ENCODE measurements at regions not wholly inside any gene's neighbourhood (a gene's known extent, or its start where the extent isn't known, plus 50 kb on each side); places are given as distances from the start of the nearest gene placed in this dataset.

GRCh38 chr13:38417727-38418126 is 68.1 kb downstream of the UFM1 start (continued):
- TF ChIP-seq HSF1 (IDR thresholded peaks at IDR 0.05; ENCODE audit: low read depth, low read length) (no peak), NFYA (IDR thresholded peaks at IDR 0.05; ENCODE audit: borderline replicate concordance, low read depth, low read length) (no peak), POU2F2 (IDR thresholded peaks at IDR 0.05; ENCODE audit: borderline replicate concordance, low read depth, low read length) (peak; percentile 66; the same call in 1 of the 3 replicates), SMARCA5 (IDR thresholded peaks at IDR 0.05) (no peak), KDM1A (IDR thresholded peaks at IDR 0.05; ENCODE audit: borderline replicate concordance) (no peak), TAF1 (IDR thresholded peaks at IDR 0.05; ENCODE audit: borderline replicate concordance, low read depth, low read length) (no peak), CREM (IDR thresholded peaks at IDR 0.05; ENCODE audit: low read depth) (no peak), CUX1 (IDR thresholded peaks at IDR 0.05; ENCODE audit: insufficient replicate concordance, low read depth, low read length) (no peak), CTCF (IDR thresholded peaks at IDR 0.05 in 2 of 3, conservative IDR thresholded peaks at IDR 0.05 in 1 of 3; ENCODE audit: control insufficient read depth in 2 of 3, extremely low read depth in 1 of 3, insufficient read depth in 1 of 3, low read depth in 3 of 3, low read length in 3 of 3) (peak; percentile 35 to 43 (median 43); a peak in 4 of 6 replicates), JUNB (IDR thresholded peaks at IDR 0.05) (no peak), RB1 (IDR thresholded peaks at IDR 0.05; ENCODE audit: borderline replicate concordance) (no peak), TCF12 (IDR thresholded peaks at IDR 0.05; ENCODE audit: low read depth, low read length) (no peak), SUZ12 (IDR thresholded peaks at IDR 0.05; ENCODE audit: unreplicated experiment) (no peak), IKZF2 (IDR thresholded peaks at IDR 0.05) (no peak), CBFB (IDR thresholded peaks at IDR 0.05; ENCODE audit: low read depth) (no peak), GATAD2B (conservative IDR thresholded peaks at IDR 0.05; ENCODE audit: low read depth) (no peak), E4F1 (IDR thresholded peaks at IDR 0.05; ENCODE audit: borderline replicate concordance, partially characterized antibody) (no peak), SMC3 (IDR thresholded peaks at IDR 0.05; ENCODE audit: borderline replicate concordance, low read length) (peak; percentile 30; the same call in 1 of the 2 replicates), DPF2 (IDR thresholded peaks at IDR 0.05) (no peak)

Data from GM12878 (cell line).